Sigmoid colon (tissue), 6 donors: ENCODE measurements at regions not wholly inside any gene's neighbourhood (a gene's known extent, or its start where the extent isn't known, plus 50 kb on each side); places are given as distances from the start of the nearest gene placed in this dataset.
A peak's percentile ranks its signal among the peaks of the same experiment; 100 is the strongest.

Experiments
- DNase-seq: peaks from one replicate; pipeline ENCODE4 v3.0.0-alpha.2; 2019
- H3K27ac ChIP-seq, 4 donors: fragments of 200-600 bp; sonication (generic); one replicate each; pipeline ENCODE4 v1.5.1; 2016 to 2019; ENCODE audit warnings: mild to moderate bottlenecking in 1 of 4
- H3K27me3 ChIP-seq, 3 donors: fragments of 200-600 bp; sonication (generic); one replicate each; pipeline ENCODE4 v1.5.1; 2019; ENCODE audit warnings: mild to moderate bottlenecking in 1 of 3
- H3K36me3 ChIP-seq, 4 donors: fragments of 200-600 bp; sonication (generic); one replicate each; pipeline ENCODE4 v1.5.1; 2016 to 2019
- H3K4me1 ChIP-seq, 4 donors: fragments of 200-600 bp; sonication (generic); one replicate each; pipeline ENCODE4 v1.5.1; 2017 to 2019
- H3K4me3 ChIP-seq, 4 donors: fragments of 200-600 bp; sonication (generic); one replicate each; pipeline ENCODE4 v1.5.1; 2017 to 2019; ENCODE audit warnings: mild to moderate bottlenecking in 2 of 4, moderate library complexity in 1 of 4
- H3K9me3 ChIP-seq, 4 donors: fragments of 200-600 bp in 3 of 4; sonication (generic) in 3 of 4; one replicate each; pipeline versions ENCODE4 v1.5.1 to v1.6.1; 2013 to 2019
- EP300 ChIP-seq, 4 donors: sonication (generic); formaldehyde crosslinking; IDR thresholded peaks; one replicate each; pipeline ENCODE4 v1.6.1; 2017; ENCODE audit warnings: antibody characterized with exemption in 4 of 4
- POLR2A ChIP-seq, 2 donors: fragments of 450-650 bp; IDR thresholded peaks; one replicate each; pipeline ENCODE4 v1.6.1; 2016; ENCODE audit warnings: antibody characterized with exemption in 2 of 2, mild to moderate bottlenecking in 2 of 2, moderate library complexity in 2 of 2
- POLR2AphosphoS5 ChIP-seq, 4 donors: sonication (generic); formaldehyde crosslinking; IDR thresholded peaks; one replicate each; pipeline ENCODE4 v1.6.1; 2017; ENCODE audit warnings: antibody characterized with exemption in 4 of 4
- WGBS, 2 donors: extraction: QIAGEN DNeasy Blood & Tissue Kit; methylation state at CpG; one replicate each; pipeline ENCODE4 v1.1.7; 2013; 5-methylcytosine and 5-hydroxymethylcytosine counted together
- intact Hi-C: fragments of 100-400 bp; cut with DNase I; formaldehyde crosslinking; loops from one replicate; pipeline ENCODE4 v1.15.1; 2023
- TF ChIP-seq, protein P1 (sequence below), 4 experiments: fragments of 450-650 bp in 3 of 4; fragments of 200-600 bp in 1 of 4; IDR thresholded peaks; one replicate each; pipeline ENCODE4 v1.5.1; 2016 to 2019; ENCODE audit warnings: antibody characterized with exemption in 4 of 4, mild to moderate bottlenecking in 3 of 4, moderate library complexity in 2 of 4
- donor health status: healthy with polysubstance abuse.
- donor health status: healthy.

- H3K27ac ChIP-seq = peak overlapping the region in 1 of 4 donors; percentile 12
- H3K4me1 ChIP-seq = peaks cover 0 to 25% (median 22%) of the 10 kb centered on the region in 4 donors
These were observed 397.4 kb downstream of the FOXO1 start for GRCh38 chr13:40269086-40269485.

DNA sequence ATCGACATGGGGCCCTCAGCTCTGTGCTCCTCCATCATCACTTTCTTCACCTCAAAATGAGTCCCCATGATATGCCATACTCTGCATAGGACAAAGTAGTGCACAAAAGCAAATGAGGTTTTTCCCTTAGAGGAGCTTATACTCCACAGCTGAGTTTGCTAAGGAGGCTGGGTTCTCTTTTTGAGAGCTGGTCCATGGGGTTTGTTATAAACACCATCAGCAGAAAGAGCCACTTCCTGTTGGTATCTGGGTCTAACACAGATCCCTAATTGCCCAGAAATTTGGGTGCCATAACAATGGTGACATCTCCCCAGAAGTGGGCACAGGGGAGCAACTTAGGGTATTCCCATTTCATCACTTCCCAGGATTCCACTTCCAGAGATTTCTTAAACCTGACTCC lies 395.7 kb downstream of the FOXO1 start:
- peaks cover 0 to 29% (median 25%) of the 10 kb centered on the region in 4 donors for H3K4me1 ChIP-seq
- no peak for TF ChIP-seq POLR2A (IDR thresholded peaks at IDR 0.05)
- TF ChIP-seq, protein P1, sequence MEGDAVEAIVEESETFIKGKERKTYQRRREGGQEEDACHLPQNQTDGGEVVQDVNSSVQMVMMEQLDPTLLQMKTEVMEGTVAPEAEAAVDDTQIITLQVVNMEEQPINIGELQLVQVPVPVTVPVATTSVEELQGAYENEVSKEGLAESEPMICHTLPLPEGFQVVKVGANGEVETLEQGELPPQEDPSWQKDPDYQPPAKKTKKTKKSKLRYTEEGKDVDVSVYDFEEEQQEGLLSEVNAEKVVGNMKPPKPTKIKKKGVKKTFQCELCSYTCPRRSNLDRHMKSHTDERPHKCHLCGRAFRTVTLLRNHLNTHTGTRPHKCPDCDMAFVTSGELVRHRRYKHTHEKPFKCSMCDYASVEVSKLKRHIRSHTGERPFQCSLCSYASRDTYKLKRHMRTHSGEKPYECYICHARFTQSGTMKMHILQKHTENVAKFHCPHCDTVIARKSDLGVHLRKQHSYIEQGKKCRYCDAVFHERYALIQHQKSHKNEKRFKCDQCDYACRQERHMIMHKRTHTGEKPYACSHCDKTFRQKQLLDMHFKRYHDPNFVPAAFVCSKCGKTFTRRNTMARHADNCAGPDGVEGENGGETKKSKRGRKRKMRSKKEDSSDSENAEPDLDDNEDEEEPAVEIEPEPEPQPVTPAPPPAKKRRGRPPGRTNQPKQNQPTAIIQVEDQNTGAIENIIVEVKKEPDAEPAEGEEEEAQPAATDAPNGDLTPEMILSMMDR (IDR thresholded peaks at IDR 0.05) = no peak
- no peak for TF ChIP-seq POLR2AphosphoS5 (IDR thresholded peaks at IDR 0.05)
- no peak for TF ChIP-seq EP300 (IDR thresholded peaks at IDR 0.05)
- no peaks in the 10 kb centered on the region for H3K36me3 ChIP-seq
- H3K27ac ChIP-seq = peak overlapping the region in 2 of 4 donors; percentile 76 to 84
- no peak for DNase-seq
- 50 to 97% methylated on average over 1 of the region's 1 CpG for WGBS, 2 donors
- intact Hi-C loops = no loop called here
- no peaks in the 10 kb centered on the region for H3K9me3 ChIP-seq
- no peak overlapping the region for H3K4me3 ChIP-seq
- H3K27me3 ChIP-seq = no peaks in the 10 kb centered on the region

More at GRCh38 chr13:40269086-40269485, 397.4 kb downstream of the FOXO1 start:
- TF ChIP-seq POLR2AphosphoS5 (IDR thresholded peaks at IDR 0.05) = peak in 1 of 4 donors; percentile 36
- TF ChIP-seq, protein P1 (IDR thresholded peaks at IDR 0.05) = no peak
- 79 to 85% methylated on average over 2 of the region's 2 CpGs for WGBS, 2 donors
- DNase-seq = no peak
- intact Hi-C loops = no loop called here
- Histone ChIP-seq H3K4me3 (no peak overlapping the region), H3K36me3 (no peaks in the 10 kb centered on the region), H3K9me3 (no peaks in the 10 kb centered on the region), H3K27me3 (no peaks in the 10 kb centered on the region)

DNA sequence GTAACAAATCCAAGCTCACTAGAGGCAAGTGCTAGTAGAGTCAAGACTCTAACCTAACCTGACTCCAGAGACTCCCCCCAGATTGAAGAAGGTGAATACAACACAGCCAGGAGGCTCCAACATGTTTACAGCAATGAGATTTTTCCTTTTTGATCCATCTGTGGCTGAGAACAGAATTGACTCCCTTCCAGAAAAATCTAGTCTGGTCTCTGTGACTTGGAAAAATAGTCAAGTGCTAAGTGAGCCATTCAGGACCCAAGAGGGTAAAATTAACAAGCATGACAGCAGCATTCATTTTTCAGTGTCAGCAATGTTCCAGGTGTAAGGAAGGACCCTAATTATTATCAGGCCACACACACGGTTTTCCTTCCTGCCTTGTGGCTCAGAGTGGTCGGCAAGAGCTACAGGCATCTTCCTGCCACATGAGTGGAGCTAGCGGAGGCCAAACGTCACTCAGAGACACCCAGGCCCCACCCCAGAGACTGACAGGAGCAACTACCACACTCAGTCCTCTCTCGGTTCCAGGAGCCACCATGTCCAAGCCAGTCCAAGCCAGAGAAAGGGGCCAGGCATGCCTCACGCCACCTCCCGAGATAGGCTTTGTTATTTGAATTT lies 395.1 kb downstream of the FOXO1 start:
- DNase-seq = no peak
- Histone ChIP-seq H3K27me3 (no peaks in the 10 kb centered on the region), H3K27ac (peak overlapping the region; percentile 66 to 84 (median 72)), H3K4me1 (peaks cover 0 to 34% (median 26%) of the 10 kb centered on the region in 4 donors), H3K36me3 (no peaks in the 10 kb centered on the region), H3K4me3 (no peak overlapping the region), H3K9me3 (no peaks in the 10 kb centered on the region)
- intact Hi-C loops = no loop called here
- TF ChIP-seq POLR2AphosphoS5 (IDR thresholded peaks at IDR 0.05) = peak in 1 of 4 donors; percentile 12
- TF ChIP-seq, protein P1 (IDR thresholded peaks at IDR 0.05) = no peak
- 51 to 73% methylated on average over 7 of the region's 7 CpGs for WGBS, 2 donors

DNA sequence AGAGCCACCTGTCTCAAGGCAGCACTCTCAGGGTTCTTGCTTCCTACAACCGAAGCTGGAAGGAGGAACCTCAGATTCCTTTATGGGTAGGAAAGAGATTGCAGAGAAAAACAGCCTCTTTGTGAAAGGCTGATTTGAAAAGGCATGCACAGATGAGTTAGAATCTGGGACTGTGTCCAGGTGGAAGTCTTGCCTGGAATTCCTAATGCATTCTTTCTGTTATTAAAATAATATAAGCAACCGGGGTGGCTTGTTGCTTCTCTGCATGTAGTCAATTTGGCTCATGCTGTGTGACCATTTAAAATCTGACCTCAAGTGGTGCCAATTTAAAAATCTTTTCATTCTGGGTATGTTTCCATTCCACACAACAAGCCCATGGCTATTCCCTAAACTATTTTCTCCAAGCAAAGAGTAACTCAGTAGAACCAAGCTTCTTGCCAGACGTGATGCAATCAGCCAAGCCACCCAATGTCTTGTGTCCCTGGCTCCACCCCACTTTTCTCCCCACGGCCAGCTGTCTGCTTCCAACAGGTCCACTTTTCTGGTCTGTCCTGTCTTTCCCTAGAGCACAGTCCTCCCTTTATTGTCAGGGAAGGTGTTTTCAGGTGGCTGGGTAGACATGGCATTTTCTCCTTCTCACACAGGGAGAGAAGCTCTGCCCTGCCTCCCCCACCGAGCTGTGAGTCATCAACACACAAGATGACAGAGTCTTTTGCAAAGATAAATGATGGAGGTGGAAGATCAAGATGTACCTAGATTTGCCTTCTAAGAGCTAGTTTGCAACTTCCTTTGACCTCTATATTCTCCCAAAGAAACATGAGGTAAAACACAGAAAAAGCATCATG lies 394.3 kb downstream of the FOXO1 start:
- Histone ChIP-seq H3K9me3 (no peaks in the 10 kb centered on the region), H3K27ac (peak overlapping the region; percentile 66 to 84 (median 72)), H3K27me3 (no peaks in the 10 kb centered on the region), H3K4me3 (no peak overlapping the region), H3K4me1 (peaks cover 0 to 34% (median 26%) of the 10 kb centered on the region in 4 donors), H3K36me3 (no peaks in the 10 kb centered on the region)
- WGBS, 2 donors = 54 to 57% methylated on average over 5 of the region's 5 CpGs
- TF ChIP-seq POLR2A (IDR thresholded peaks at IDR 0.05) = no peak
- TF ChIP-seq POLR2AphosphoS5 (IDR thresholded peaks at IDR 0.05) = peak; percentile 24 to 45 (median 35)
- TF ChIP-seq, protein P1 (IDR thresholded peaks at IDR 0.05) = no peak
- TF ChIP-seq EP300 (IDR thresholded peaks at IDR 0.05) = no peak
- DNase-seq = peak; percentile 93
- intact Hi-C loops = no loop called here
